ENCODE measurements at regions not wholly inside any gene's neighbourhood (a gene's known extent, or its start where the extent isn't known, plus 50 kb on each side); places are given as distances from the start of the nearest gene placed in this dataset.

DNA sequence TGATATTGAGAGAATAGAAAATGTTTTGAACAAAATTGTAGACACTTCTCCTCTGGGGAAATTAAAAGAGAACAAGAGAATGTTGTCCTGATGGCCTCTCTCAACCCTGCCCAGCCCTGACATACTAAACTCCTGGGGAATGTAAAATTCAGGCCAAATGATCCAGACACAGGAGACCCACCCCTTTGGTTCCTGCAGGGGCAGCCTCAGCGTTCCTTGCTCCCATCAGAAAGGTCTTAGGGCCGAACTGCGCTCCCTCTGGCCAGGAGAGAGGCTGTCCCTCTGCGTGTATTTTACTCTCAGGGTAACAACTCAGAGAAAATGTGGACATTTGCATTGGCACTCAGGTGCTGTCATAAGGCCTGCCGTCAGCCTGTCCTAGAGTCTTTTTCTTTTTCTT is 616.3 kb upstream of the KLF4 start:
- no peak overlapping the region for H3K27ac ChIP-seq (ENCODE audit: low read depth, low read length, poor library complexity, severe bottlenecking)
- no peaks in the 10 kb centered on the region for H3K9me3 ChIP-seq (ENCODE audit: low read length)
- H3K4me2 ChIP-seq (ENCODE audit: low read length) = no peak overlapping the region
- no peaks in the 10 kb centered on the region for H3K9me2 ChIP-seq (ENCODE audit: low read depth, low read length)
- H3K4me1 ChIP-seq (ENCODE audit: insufficient read depth, low read length, severe bottlenecking) = no peaks in the 10 kb centered on the region
- no peaks in the 10 kb centered on the region for H4K20me1 ChIP-seq (ENCODE audit: insufficient read depth, low read length)
- H3K27me3 ChIP-seq (ENCODE audit: insufficient read depth, low read length) = no peaks in the 10 kb centered on the region
- H3K79me2 ChIP-seq (ENCODE audit: insufficient read depth, low read length) = no peaks in the 10 kb centered on the region
- H3F3A ChIP-seq (ENCODE audit: insufficient read depth, low read length) = no peaks in the 10 kb centered on the region
- no peak overlapping the region for H3K9ac ChIP-seq (ENCODE audit: low read length)
- no peaks in the 10 kb centered on the region for H3K36me3 ChIP-seq (ENCODE audit: insufficient read depth, low read length)
- no peak overlapping the region for H2AFZ ChIP-seq (ENCODE audit: low read length)
- TF ChIP-seq EZH2 (IDR thresholded peaks at IDR 0.05; ENCODE audit: borderline replicate concordance, low read length) = no peak
- H3K4me3 ChIP-seq (ENCODE audit: low read depth, low read length, poor library complexity, severe bottlenecking) = no peak overlapping the region

DNA sequence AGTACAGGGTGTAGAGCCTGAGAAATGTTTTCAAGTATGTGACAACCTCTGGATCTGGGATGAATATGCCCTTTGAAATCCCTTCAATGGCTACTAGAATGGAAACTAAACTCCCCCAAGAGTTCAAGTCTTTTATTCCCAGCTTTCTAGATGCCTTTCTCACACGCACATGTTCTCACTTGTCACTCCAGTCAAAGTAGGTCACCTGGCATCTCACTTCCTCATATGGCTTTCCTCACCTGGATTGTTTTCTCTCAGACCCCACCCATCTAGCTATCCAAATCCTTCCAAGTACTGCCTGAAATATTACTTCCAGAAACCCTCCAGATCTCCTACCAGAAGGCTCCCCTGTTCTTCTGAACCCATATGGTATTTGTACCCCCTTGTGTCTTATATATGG is 615.4 kb upstream of the KLF4 start:
- H3K4me1 ChIP-seq (ENCODE audit: insufficient read depth, low read length, severe bottlenecking) = no peaks in the 10 kb centered on the region
- no peaks in the 10 kb centered on the region for H3K36me3 ChIP-seq (ENCODE audit: insufficient read depth, low read length)
- no peaks in the 10 kb centered on the region for H3K9me3 ChIP-seq (ENCODE audit: low read length)
- TF ChIP-seq, protein P1, sequence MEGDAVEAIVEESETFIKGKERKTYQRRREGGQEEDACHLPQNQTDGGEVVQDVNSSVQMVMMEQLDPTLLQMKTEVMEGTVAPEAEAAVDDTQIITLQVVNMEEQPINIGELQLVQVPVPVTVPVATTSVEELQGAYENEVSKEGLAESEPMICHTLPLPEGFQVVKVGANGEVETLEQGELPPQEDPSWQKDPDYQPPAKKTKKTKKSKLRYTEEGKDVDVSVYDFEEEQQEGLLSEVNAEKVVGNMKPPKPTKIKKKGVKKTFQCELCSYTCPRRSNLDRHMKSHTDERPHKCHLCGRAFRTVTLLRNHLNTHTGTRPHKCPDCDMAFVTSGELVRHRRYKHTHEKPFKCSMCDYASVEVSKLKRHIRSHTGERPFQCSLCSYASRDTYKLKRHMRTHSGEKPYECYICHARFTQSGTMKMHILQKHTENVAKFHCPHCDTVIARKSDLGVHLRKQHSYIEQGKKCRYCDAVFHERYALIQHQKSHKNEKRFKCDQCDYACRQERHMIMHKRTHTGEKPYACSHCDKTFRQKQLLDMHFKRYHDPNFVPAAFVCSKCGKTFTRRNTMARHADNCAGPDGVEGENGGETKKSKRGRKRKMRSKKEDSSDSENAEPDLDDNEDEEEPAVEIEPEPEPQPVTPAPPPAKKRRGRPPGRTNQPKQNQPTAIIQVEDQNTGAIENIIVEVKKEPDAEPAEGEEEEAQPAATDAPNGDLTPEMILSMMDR (IDR thresholded peaks at IDR 0.05; ENCODE audit: low read length) = no peak
- TF ChIP-seq EZH2 (IDR thresholded peaks at IDR 0.05; ENCODE audit: borderline replicate concordance, low read length) = no peak
- H4K20me1 ChIP-seq (ENCODE audit: insufficient read depth, low read length) = no peaks in the 10 kb centered on the region
- H3K27ac ChIP-seq (ENCODE audit: low read depth, low read length, poor library complexity, severe bottlenecking) = no peak overlapping the region
- no peaks in the 10 kb centered on the region for H3F3A ChIP-seq (ENCODE audit: insufficient read depth, low read length)
- no peak overlapping the region for H3K4me3 ChIP-seq (ENCODE audit: low read depth, low read length, poor library complexity, severe bottlenecking)
- no peak overlapping the region for H2AFZ ChIP-seq (ENCODE audit: low read length)
- H3K79me2 ChIP-seq (ENCODE audit: insufficient read depth, low read length) = no peaks in the 10 kb centered on the region
- no peak overlapping the region for H3K4me2 ChIP-seq (ENCODE audit: low read length)
- no peaks in the 10 kb centered on the region for H3K9me2 ChIP-seq (ENCODE audit: low read depth, low read length)
- no peaks in the 10 kb centered on the region for H3K27me3 ChIP-seq (ENCODE audit: insufficient read depth, low read length)
- no peak overlapping the region for H3K9ac ChIP-seq (ENCODE audit: low read length)

DNA sequence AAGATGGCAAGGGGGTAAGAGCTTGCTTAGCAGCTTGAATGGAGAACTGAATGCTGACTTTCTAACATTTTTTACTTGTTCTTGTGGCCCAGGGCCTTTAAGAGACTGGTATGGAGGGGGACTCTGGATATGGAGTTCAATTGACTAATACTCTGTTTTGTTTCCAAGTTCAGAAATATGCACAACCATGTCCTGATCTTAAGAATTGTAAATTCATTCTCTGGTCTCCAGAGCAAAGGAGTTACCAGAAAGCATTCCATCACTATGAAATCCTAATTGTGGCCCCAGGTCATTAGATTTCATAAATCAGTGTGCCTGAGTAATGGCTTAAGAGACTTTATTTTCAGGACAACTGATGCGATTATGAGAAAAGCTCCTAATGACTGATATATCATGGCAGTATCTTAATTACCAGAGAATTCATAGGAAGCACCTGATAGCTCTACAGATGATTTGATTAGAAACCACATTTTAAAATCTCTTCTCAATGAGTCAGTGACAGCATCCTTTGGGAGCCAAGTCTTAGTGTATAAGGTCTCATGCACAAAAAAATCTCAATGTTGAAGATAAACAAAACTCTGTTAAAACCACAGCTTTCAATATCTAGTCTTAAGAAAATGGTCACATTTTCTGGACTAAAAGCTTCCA is 613.6 kb upstream of the KLF4 start:
- TF ChIP-seq, protein P1 (IDR thresholded peaks at IDR 0.05; ENCODE audit: low read length) = no peak
- TF ChIP-seq EZH2 (IDR thresholded peaks at IDR 0.05; ENCODE audit: borderline replicate concordance, low read length) = no peak
- Histone ChIP-seq H4K20me1 (ENCODE audit: insufficient read depth, low read length) (no peaks in the 10 kb centered on the region), H3K36me3 (ENCODE audit: insufficient read depth, low read length) (no peaks in the 10 kb centered on the region), H3K4me2 (ENCODE audit: low read length) (no peak overlapping the region), H3K9ac (ENCODE audit: low read length) (no peak overlapping the region), H2AFZ (ENCODE audit: low read length) (no peak overlapping the region), H3K9me3 (ENCODE audit: low read length) (no peaks in the 10 kb centered on the region), H3K4me3 (ENCODE audit: low read depth, low read length, poor library complexity, severe bottlenecking) (no peak overlapping the region), H3K4me1 (ENCODE audit: insufficient read depth, low read length, severe bottlenecking) (no peaks in the 10 kb centered on the region), H3K27ac (ENCODE audit: low read depth, low read length, poor library complexity, severe bottlenecking) (no peak overlapping the region), H3K79me2 (ENCODE audit: insufficient read depth, low read length) (no peaks in the 10 kb centered on the region), H3K9me2 (ENCODE audit: low read depth, low read length) (no peaks in the 10 kb centered on the region), H3F3A (ENCODE audit: insufficient read depth, low read length) (no peaks in the 10 kb centered on the region), H3K27me3 (ENCODE audit: insufficient read depth, low read length) (no peaks in the 10 kb centered on the region)

DNA sequence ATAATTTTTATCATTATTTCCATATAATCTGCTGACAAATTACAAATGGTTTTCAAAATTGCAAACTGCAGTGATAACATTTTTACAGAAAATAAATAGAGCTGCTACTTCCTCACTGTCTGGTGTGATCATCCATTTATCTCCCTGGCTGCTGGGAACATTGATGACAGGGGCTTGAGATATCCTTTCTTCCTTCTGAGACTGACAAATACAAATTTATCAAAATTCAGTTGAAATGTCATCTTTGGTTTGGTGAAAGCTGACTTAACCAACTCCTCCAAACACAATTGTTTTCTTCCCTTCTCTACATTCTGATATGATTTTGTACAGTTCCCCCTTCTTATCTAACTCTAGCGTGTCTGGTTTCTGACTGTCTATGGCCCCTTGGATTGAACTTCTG is 611.8 kb upstream of the KLF4 start:
- Histone ChIP-seq H3K9me2 (ENCODE audit: low read depth, low read length) (no peaks in the 10 kb centered on the region), H3K9me3 (ENCODE audit: low read length) (no peaks in the 10 kb centered on the region), H3F3A (ENCODE audit: insufficient read depth, low read length) (no peaks in the 10 kb centered on the region), H3K27ac (ENCODE audit: low read depth, low read length, poor library complexity, severe bottlenecking) (no peak overlapping the region), H3K79me2 (ENCODE audit: insufficient read depth, low read length) (no peaks in the 10 kb centered on the region), H3K4me1 (ENCODE audit: insufficient read depth, low read length, severe bottlenecking) (no peaks in the 10 kb centered on the region), H4K20me1 (ENCODE audit: insufficient read depth, low read length) (no peaks in the 10 kb centered on the region), H3K36me3 (ENCODE audit: insufficient read depth, low read length) (no peaks in the 10 kb centered on the region), H3K27me3 (ENCODE audit: insufficient read depth, low read length) (no peaks in the 10 kb centered on the region), H2AFZ (ENCODE audit: low read length) (no peak overlapping the region), H3K4me3 (ENCODE audit: low read depth, low read length, poor library complexity, severe bottlenecking) (no peak overlapping the region), H3K9ac (ENCODE audit: low read length) (no peak overlapping the region), H3K4me2 (ENCODE audit: low read length) (no peak overlapping the region)
- TF ChIP-seq, protein P1 (IDR thresholded peaks at IDR 0.05; ENCODE audit: low read length) = no peak
- TF ChIP-seq EZH2 (IDR thresholded peaks at IDR 0.05; ENCODE audit: borderline replicate concordance, low read length) = no peak

Data from OCI-LY1 (cell line).